HEK293 (cell line): ENCODE measurements at regions not wholly inside any gene's neighbourhood (a gene's known extent, or its start where the extent isn't known, plus 50 kb on each side); places are given as distances from the start of the nearest gene placed in this dataset.

Source experiments
- OSR2 ChIP-seq: fragments of 450-650 bp; formaldehyde crosslinking; IDR thresholded peaks from 2 replicates; pipeline ENCODE4 v1.5.1; 2016; ENCODE audit warnings: missing biosample characterization, missing genetic modification characterization
- ZBTB44 ChIP-seq: fragments of 450-650 bp; IDR thresholded peaks from 2 replicates; pipeline ENCODE4 v1.5.1; 2018; ENCODE audit warnings: missing biosample characterization, mild to moderate bottlenecking, missing genetic modification characterization
- ZNF184 ChIP-seq: fragments of 450-650 bp; IDR thresholded peaks from 2 replicates; pipeline ENCODE4 v1.5.1; 2018; ENCODE audit warnings: missing biosample characterization, mild to moderate bottlenecking, missing genetic modification characterization
- ZNF660 ChIP-seq: fragments of 450-650 bp; IDR thresholded peaks from 2 replicates; pipeline ENCODE4 v1.5.1; 2018; ENCODE audit warnings: missing biosample characterization, mild to moderate bottlenecking, missing genetic modification characterization
- ZNF792 ChIP-seq: fragments of 450-650 bp; formaldehyde crosslinking; IDR thresholded peaks from 2 replicates; pipeline ENCODE4 v1.5.1; 2016; ENCODE audit warnings: missing biosample characterization, missing genetic modification characterization

DNA sequence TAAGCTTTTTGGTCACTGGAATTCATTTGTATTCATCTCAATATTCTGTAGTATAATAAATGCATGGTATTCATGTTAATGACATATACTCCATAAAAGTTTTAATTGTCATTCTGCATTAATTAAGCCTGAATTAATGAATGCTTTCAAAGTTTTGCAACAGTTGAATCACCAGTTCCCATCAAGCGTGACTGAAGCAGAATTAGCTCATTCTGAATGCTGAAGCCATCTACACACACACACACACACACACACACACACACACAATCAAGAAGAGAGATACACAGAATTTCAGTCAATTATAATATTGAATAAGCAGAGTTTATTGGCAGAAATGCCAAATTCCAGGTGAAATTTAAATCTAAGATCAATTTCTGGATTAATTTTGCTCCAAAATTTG lies 252.1 kb upstream of the KCNMB2 start:
- TF ChIP-seq ZNF184 (no peak), ZNF660 (tag by site-specific recombination) (no peak), ZNF792 (tag by site-specific recombination) (no peak), ZBTB44 (tag by site-specific recombination) (no peak), OSR2 (no peak)
